HG03139 (cell line): ENCODE measurements at regions not wholly inside any gene's neighbourhood (a gene's known extent, or its start where the extent isn't known, plus 50 kb on each side); places are given as distances from the start of the nearest gene placed in this dataset.

ENCODE experiments used
- ATAC-seq: cut with Tn5 transposase; IDR thresholded peaks from one replicate; pipeline ENCODE4 v1.9.1; 2021; ENCODE audit not compliant: unreplicated experiment

DNA sequence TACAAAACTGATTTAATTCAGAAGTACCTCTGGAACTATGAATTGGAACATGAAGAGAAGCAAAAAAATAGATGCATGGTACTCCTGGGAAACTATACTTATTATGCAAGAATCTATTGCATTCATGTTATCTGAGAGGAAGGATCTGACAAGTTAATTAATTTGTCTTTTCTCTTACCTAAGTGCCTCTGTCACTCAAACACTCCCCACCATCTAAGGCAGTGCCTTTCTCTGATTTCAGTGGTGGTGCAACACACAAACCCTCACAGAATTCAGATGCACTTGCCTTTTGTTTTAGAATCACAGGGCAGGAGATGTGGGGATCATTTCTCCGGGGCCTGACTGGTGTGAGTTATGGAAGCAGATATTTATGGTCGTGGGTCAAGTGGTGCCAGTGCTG, 52.5 kb upstream of the C9orf72 start:
- ATAC-seq, result no peak

DNA sequence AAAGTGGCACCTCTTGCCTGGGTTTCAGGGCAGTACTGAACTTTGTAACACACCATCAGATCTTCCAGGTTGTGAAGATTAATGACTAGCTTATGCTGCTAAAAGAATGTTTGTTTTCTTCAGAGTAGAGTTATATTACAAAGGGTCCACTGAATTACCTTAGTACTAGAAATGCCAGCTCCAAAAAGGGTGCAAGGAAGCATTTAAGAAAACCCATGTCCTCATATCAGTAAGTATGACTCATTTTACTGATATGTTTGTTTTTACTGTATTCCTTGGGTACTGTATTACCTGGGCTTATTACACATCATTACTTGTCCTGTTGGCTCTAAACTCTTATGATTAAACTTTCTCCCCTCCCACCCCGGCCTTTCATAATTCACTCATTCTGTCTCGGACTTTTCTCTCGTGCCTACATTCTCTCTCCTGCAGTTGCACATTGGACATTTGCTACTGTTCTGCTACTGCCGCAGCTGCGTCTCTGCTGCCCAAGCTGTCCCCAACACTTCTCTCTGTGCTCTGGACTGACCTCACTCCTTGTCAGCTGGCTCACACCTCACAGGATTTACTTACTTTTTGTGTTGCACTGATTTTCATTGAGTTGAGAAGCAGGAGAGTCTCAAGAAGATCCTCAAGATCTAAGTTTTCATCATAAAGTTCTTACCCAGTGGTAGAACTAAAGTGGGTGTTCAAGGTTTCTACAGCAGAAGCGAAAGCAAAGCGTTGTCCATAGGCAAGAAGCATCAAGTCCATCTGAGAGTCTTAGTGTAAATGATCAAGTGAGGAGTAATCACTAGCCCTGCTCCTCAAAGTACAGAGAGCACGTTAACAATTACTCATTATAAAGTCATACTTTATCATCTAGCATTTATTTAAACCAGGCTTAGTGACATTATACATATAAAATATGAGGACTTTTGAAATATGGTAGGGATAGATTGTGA, 53.2 kb upstream of the C9orf72 start:
- no peak for ATAC-seq

DNA sequence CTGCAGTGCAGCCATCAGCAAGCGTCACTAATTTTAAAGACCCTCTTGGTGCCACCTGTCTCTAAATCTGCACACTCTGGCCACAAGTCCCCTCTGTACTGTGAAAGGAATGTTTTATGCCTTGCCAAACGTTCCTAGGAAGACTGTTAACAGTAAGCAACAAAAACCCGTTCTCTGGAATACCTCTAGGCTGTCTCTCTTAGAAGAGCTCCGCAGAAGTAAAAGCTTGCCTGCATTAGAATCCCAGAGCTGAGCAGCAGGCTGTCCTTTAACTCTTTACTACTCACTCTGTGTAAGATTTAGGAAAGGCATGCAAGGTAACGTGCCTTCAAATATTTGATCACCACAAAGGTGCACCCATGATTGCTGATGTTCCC, 53.9 kb upstream of the C9orf72 start:
- ATAC-seq, result no peak

DNA sequence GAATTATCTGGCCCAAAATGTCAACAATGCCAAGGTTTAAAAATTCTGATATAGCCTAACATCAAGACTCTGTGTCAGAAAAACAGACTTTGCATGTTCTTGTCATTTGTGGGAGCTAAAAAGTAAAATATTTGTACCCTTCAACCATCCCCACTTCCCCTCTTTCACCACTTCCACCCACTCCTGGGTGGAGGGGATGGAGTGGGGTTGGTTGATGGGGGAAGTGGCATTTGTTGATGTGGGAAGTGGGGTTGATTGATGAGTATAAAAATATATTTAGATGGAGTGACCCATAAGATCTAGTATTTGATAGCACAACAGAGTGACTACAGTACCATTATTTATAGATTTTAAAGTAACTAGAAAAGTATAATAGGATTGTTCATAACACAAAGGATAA, 55.0 kb upstream of the C9orf72 start:
- no peak for ATAC-seq

DNA sequence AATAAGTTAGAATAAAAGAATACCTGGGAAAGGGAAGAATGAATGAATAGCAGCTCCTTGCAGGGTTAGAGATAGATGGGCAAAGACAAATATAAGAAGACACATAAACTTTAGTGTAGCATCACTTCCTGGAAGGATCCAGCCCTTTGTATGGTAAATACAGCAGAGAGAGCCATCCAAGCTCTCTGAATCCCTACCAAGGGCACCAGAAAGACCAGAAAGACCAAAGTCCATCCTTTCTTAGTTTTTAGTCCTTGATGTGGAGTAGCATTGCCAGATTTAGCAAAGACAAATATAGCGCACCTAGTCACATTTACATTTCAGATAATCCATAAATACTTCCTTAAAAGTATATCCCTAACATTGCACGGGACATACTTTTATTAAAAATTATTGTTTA, 56.1 kb upstream of the C9orf72 start:
- ATAC-seq, result no peak

DNA sequence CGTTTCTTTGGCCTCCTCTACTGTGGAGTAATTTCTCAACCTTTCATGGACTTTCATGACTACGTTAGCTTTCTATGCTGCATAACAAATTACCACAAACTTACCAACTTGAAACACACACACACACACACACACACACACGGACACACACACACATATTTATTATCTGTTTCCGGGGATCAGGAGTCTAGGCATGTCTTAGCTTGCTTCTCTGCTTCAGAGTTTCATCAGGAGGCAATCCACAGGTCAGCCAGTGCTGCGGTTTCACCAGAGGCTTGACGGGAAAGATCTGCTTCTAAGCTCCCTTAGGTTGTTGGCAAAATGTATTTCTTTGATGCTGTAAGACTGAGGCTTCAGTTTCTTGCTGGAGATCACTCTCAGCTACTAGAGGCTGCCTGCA, 59.0 kb upstream of the C9orf72 start:
- no peak for ATAC-seq

GRCh38 chr9:27633764-27634163, 60.5 kb upstream of the C9orf72 start:
- no peak for ATAC-seq

GRCh38 chr9:27634879-27635278, 61.6 kb upstream of the C9orf72 start:
- no peak for ATAC-seq

GRCh38 chr9:27638716-27639115, 65.4 kb upstream of the C9orf72 start:
- no peak for ATAC-seq

DNA sequence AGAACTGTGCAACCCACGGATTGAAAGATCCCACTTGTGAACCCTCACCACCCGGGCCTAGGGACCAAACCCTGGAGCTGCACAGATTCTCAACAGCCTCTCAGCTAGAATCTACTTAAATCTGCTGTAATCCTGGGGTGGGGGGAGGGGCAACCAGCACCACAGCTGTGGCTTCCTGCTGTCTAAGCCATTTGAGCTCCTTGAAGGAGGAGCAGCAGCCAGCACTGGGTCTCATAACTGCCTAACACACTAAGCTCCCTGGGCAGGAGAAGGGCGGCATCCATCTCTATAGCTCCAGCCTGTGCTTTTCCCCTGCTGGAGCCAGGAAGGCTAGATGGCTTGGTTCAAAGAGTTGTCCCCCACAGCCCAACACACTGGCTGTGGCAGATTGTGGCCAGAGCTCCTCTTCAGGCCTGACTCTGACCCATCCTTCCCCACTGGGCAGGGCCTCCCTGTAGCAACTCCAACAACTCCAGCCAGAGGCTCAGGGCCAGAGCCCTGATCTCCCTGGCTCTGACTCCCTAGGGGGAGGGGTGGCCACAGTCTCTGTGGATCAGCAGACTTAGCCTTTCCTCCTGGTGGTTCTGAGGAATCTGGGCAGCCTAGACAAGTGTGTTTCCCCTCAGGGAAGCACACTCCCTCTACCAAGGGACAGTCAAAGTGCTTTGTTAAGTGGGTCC, 72.0 kb upstream of the C9orf72 start:
- no peak for ATAC-seq

DNA sequence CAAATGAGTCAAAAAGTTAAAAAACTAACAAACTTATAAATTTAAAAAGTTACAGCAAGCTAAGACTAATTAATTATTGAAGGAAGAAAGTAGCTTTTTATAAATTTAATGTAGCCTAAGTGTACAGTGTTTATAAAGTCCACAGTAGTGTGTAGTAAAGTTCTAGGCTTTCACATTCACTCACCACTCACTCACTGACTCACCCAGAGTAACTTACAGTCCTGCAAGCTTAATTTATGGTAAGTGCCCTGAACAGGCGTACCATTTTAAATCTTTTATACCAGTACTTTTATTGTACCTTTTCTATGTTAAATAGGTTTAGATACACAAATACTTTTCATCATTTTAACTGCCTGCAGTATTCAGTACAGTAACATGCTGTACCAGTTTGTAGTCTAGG, 80.0 kb upstream of the C9orf72 start:
- no peak for ATAC-seq

GRCh38 chr9:27653957-27654356, 80.7 kb upstream of the C9orf72 start:
- no peak for ATAC-seq

- no peak for ATAC-seq
These were observed 81.5 kb upstream of the C9orf72 start for GRCh38 chr9:27654629-27655285.

DNA sequence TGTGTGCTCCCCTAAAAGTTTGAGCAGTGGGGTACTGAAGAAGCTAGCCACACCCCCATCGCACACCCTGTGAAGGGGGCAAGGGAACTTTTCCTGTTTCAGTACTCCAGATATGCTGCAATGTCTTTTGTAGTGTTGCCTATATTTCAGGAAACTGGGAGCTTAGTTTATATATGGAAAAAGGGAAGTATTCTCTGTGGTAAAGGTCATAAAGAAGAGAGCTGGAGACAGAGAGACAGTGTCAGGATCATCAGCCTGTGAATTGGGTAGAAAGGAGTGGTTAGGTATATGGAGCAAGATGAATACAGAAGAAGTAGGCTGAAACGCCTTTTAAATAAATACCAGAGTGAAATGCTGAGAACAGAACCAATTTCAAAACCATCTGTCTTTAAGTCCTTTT, 82.2 kb upstream of the C9orf72 start:
- ATAC-seq, result no peak

DNA sequence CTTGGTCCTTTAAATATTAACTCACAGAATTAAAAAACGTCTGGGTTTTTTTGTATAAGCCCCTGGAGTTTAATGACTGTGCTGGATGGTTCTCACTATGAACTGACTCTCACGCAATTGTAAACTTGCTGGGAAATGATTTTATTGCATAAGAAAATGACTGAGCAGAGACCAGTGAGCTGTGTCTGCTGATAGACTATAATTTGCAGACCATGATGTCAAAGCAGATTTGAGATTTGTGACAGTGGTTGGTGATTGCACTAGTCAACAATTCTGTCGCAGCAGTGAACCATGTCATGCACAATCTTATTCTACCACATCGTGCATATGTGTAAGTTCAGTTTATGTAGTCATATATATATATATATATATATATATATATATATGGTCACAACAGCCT, 85.7 kb upstream of the C9orf72 start:
- no peak for ATAC-seq

GRCh38 chr9:27659571-27659970, 86.3 kb upstream of the C9orf72 start:
- no peak for ATAC-seq

- ATAC-seq, result no peak
These were observed 86.9 kb upstream of the C9orf72 start for GRCh38 chr9:27660148-27660547.

GRCh38 chr9:27663526-27663925, 90.2 kb upstream of the C9orf72 start:
- no peak for ATAC-seq

DNA sequence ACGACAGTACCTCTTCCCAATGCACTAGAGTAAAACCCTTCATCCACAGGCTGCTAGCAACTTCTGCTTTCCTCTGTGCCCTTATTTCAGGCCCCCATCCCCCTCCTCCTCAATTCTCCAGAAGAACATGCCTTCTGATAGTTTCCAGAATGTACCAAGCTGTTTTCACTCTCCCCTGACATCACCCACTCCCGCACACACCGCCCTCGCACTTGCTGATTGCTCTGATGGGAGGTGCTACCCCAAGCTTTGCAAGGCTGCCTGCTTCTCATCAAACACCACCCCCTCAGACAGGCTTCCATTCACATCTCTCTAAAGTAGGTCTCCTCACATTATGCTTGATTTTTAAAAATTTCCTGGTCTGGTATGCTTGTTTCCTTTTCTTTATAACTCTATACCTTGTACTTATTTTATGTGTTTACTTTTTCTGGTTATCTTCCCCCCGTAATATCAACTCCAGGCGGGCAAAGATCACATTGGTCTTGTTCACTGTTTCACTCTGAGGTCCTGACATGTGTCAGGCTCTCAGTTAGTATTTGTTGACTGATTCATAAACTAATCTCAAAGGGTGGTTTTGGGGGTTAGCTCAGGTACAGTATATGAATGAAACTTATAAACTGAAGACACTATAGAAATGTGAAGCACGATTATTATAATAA, 91.0 kb upstream of the C9orf72 start:
- ATAC-seq, result no peak

DNA sequence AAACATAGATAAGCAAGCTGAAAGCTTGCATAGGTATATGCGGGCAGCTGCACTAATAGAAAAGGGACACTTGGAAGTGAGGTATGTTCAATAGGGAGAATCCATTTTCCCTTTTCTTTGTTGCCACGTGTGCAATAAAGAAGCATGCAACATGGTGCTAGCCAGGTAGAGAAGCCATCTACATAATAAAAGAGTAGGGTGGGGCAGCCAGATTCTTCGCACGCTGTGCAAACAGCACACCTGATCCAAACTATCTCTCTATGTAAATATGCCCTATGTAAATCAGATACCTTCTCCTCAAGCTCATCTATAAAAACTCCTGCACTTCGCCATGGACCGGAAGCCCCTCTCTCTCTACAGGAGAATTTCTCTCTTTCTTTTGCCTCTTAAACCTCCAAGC, 91.9 kb upstream of the C9orf72 start:
- no peak for ATAC-seq

DNA sequence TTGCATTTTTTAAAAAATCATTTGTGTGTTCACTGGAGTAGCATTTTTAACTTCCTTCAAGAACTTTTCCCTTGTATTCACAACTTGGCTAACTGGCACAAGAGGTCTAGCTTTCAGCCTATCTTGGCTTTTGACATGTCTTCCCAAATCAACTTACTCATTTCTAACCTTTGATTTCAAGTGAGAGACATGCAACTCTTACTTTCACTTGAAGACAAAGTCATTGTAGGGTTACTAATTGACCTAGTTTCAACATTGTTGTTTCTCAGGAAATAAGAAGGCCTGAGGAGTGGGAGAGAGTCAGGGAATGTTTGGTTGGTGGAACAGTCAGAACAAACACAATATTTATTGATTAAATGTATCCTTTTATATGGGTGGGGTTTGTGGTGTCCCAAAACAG, 95.0 kb upstream of the C9orf72 start:
- ATAC-seq, result no peak
